GM19463 (cell line): ENCODE measurements at regions not wholly inside any gene's neighbourhood (a gene's known extent, or its start where the extent isn't known, plus 50 kb on each side); places are given as distances from the start of the nearest gene placed in this dataset.
"Not testable (repeated sequence)": the region's sequence is repeated elsewhere in the genome, so short reads cannot be mapped to it uniquely, and the experiment has no call there.

Source experiments
- ATAC-seq: cut with Tn5 transposase; IDR thresholded peaks from one replicate; pipeline ENCODE4 v1.9.1; 2021; ENCODE audit warnings: mild to moderate bottlenecking, moderate library complexity; ENCODE audit not compliant: unreplicated experiment

DNA sequence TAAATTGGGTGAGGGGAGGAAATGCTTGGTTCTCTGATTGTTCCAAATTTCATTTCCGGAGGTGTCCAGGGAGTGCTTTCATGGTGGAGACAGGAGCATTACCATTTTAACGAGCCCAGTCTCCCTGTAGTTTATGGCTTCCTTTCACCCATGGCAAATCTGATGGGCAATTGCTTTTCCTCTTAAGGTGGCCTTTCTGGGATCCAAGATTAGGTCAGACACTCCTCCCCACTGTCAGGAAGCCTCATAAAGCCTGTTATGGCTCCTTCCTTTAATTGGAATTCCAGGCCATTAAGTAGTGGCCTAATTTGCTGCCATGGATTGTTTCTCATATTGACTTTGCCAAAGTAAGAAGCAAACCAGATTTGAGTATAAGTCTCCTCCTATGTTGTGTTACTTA lies 157.8 kb downstream of the PDCD6IP start:
- ATAC-seq = no peak

DNA sequence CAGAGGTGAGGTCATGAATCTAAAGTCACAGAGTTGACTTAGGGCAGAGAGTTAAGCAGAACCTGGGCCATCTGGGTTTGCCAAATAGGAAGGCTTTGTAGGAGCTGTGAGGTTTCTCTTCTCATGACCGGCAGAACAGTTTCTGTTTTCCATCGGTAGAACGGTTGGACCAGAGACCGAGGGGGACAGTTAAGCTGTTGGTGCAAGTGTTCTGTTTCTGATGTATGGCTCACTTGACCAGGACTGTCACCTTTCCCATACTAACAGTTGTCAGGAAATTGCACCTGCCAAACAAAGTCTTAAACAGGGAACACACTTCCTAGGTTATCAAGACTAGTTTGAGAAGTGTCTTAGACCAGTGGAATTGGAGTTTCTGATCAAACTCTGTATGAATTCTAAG lies 158.3 kb downstream of the PDCD6IP start:
- no peak for ATAC-seq

DNA sequence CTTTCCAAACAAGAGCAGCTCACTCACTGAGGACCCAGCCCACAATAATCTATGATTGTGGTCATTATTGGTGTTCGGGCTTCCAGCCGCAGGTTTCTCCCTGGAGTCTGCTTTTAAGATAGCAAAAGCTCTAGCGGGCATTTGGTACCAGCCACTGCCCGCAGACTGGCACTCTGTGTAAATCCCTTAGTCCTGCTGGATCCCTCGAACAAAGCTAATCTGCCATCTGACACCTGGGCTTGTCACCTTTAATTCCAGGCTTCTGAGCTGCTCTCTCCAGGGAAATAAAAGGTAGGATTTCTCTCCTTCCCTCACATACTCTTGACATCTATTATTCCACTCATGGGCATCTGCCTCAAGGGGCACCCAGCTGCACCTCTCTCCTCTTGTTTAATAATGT lies 158.7 kb downstream of the PDCD6IP start:
- ATAC-seq = no peak

DNA sequence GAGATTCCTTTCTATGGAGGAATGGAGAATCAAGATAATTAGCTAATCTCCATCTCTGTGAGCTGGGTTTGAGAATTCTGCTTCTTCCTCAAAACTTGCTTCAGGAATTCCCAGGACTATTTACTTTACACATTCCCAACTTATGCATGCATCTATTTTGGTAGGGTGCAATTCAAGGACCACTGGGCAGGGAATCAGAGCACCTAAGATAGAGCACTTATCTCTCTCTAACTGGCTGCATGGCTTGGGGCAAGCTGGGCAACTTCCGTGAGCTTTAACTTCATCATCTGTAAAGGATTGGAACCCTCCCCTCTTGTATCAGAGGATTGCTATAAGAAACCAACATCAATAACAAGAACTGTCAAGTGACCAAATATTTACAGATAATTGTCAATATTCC lies 160.2 kb downstream of the PDCD6IP start:
- ATAC-seq = no peak

DNA sequence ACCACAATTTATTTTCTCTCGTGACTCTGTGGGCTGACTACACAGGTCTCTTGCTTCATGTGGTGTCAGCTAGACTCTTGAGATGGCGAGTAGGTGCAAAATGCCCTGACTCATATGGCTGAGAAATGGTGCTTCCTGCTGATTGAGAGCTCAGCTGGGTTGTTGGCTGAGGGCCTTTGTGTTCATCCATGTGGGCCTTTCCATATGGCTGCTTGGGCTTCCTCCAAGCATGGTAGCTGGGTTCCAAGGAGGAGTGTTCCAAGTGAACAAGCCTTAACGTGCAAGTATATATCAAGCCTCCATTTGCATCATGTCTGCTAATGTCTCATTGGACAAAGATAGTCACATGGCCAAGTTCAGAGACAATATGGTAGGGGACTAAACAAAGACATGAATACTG lies 164.0 kb downstream of the PDCD6IP start:
- ATAC-seq = no peak

DNA sequence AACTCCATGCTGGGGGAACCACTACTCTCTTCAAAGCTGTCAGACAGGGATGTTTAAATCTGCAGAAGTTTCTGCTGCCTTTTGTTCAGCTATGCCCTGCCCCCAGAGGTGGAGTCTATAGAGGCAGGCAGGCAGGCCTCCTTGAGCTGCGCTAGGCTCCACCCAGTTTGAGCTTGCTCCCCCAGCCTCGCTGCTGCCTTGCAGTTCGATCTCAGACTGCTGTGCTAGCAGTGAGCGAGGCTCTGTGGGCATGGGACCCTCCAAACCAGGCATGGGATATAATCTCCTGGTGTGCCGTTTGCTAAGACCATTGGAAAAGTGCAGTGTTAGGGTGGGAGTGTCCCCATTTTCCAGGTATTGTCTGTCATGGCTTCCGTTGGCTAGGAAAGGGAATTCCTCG lies 171.8 kb downstream of the PDCD6IP start:
- ATAC-seq = not testable (repeated sequence)

DNA sequence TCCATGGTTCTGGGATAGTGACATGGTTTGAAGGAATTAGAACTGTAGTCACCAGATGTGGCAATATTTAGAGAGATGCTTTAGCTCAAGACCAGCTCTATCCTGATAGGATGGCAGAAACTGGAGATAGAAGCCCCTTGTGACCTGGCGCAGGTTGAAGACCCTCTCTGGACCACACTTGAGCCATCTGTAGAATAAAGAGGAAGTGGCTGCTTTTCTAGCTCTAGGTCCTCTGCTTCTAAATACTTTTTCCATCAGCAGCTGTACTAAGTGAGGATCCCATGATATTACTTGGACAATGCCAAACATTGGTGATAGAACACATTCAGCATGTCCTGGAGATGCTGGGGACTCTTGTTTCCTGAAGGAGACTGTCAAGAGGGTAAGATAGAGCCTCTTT lies 172.6 kb downstream of the PDCD6IP start:
- no peak for ATAC-seq

DNA sequence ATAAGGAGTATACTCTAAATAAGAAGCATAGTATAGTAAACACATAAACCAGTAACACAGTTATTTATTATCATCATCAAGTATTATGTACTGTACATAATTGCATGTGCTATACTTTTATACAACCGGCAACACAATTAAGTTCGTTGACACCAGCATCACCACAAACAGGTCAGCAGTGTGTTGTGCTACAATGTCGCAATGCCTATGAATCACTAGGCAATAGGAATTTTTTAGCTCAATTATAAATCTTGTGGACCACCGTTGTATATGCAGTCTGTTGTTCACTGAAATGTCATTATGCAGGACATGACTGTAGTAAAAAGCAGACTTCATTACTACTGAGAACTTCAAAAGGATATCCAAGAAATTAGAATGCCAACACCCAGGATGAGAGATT lies 177.0 kb downstream of the PDCD6IP start:
- ATAC-seq = no peak

DNA sequence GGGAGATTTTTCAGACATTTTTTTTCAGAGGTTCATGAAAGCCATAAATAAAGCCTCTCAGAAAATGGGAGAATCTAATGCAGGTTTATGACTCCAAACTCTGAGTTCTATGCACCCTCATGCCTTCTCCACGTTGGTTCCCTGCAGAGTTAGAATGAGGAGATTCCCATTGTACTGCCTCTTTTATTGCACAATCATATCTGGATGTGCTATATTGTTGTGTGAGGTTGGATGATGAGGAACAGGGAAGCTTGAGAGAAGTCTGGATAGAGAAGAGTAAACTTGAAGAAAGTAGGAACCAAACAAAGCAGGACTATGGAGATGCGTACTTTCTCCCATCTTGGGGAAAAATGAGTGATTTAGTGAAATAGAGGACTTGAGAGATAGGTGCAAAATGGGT lies 178.8 kb downstream of the PDCD6IP start:
- ATAC-seq = no peak

DNA sequence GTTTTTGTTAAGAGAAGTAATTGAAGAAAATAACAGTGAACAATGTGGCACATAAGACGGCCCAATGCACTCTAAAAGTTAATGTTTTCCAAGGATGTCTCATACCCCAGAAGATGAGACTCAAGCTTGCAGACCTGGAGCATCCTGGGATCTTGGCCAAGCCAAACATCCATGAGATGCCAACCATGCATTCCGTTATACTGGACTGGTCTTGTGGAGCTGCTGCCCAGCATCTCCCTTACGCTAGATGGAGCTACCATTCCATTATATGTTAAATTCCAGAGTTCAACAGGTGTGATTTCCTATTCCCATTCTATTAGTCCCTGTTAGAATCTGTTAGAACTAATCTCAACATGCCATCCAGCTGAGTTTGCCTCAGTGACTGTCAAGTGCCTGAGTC lies 181.8 kb downstream of the PDCD6IP start:
- no peak for ATAC-seq

DNA sequence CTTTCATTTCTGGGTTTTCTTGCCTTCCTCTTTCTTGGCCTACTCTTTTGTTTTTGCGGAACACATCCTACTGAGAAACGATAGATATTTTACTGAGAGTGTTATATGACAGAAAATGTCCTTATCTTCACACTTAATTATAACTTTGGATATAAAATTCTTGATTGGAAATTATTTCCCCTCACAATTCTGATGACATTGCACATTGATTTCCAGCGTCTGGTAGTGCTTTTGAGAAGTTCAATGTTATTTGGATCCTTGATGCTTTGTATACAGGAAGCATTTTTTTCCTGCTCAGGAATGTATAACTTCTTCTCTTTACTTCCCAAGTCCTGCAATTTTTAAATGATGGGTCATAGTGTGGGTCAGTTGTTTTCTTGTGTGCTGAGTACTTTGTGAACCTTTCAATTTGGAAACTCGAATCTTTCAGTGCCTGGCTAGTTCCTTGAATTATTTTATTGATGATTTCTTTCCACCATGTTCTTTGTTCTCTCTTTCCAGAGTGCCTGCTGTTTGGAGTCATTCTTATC lies 183.9 kb downstream of the PDCD6IP start:
- ATAC-seq = no peak

DNA sequence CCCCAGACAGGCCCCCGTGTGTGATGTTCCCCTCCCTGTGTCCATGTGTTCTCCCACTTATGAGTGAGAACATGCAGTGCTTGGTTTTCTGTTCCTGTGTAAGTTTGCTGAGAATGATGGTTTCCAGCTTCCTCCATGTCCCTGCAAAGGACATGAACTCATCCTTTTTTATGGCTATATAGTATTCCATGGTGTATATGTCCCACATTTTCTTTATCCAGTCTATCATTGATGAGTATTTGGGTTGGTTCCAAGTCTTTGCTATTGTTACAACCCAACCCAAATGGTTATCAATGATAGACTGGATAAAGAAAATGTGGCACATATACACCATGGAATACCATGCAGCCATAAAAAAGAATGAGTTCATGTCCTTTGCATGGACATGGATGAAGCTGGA lies 184.5 kb downstream of the PDCD6IP start:
- ATAC-seq = not testable (repeated sequence)

DNA sequence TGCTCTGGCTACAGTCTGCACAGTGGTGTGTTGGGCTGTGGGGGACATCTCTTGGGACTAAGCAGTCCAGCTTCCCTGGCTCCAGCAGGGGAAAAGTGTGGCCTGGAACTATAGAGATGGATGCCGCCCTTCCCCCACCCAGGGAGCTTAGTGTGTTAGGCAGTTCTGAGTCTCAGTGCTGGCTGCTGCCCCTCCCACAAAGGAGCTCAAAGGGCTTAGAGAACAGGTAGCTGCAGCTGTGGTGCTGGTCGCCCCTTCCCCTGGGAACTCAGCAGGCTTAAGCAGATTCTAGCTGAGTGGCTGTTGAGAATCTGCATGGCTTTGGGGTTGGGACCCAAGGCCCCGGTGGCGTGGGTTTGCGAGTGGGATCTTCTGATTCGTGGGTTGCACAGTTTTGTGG lies 190.8 kb downstream of the PDCD6IP start:
- ATAC-seq = no peak

DNA sequence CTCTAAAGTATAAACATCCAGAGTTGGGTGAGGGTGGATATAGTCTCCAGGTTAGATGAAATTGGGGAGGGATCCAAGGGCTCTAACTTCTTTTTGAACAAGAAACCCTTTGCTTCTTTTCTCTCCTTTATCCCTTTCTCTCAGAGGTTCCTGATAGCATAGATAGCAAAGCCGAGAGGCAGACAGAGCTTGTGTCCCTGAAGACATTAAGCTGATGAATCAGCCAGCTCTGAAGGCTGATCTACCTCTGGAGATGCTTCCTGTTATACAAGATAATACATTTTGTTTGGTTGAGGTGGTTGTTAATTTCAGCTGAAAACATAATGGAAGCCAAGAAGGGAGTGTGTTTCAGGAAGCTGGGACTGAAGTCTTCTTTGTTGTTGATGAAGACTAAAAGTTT lies 193.2 kb downstream of the PDCD6IP start:
- ATAC-seq = no peak

DNA sequence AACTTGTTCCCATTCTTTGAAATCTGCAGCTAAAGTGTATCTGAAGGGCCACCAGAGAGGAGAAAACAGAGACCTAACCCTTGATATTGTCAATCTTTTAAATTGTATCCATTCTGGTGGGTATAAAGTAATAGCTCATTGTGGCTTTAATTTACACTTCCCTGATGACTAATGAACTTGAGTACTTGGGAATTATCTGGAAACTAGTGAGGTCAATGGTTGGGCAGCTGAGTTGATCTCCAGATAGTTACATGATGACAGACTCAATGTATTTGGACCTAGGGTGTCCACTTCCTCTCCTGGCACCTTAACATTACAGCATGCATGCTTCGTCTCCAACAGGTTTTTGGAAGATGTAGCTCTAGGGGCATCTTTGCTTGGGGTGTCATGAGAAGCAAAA lies 195.2 kb downstream of the PDCD6IP start:
- ATAC-seq = no peak

DNA sequence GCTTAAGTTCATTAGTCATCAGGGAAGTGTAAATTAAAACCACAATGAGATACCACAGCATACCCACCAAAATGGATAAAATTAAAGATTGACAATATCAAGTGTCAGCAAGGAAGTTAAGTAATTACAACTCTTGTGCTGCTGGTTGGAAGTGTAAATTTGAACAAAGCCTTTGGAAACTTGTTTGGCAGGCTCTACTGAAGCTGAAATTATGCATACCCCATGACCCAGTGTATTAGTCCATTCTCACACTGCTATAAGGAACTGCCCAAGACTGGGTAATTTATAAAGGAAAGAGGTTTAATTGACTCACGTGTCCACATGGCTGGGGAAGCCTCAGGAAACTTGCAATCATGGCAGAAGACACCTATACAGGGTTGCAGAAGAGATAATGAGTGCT lies 196.1 kb downstream of the PDCD6IP start:
- no peak for ATAC-seq

DNA sequence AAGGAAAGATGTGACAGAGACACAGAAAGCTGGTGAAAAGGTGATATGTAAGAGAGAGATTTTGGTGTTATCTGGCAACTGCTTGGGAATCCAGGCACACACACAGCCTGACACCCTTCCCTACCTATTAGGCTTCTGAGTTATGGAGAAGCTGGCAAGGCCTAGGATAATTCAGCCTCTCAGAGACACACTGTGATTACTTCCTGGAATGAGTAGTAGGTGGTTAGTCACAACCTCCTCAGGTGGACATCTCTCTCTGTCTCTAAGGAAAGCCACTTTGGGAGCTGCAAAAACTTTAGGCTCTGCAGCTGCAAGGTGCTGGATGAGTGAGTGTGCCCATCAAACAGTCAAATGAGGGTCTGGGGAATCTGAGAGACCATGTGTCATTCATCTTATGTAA lies 201.9 kb downstream of the PDCD6IP start:
- ATAC-seq = no peak

DNA sequence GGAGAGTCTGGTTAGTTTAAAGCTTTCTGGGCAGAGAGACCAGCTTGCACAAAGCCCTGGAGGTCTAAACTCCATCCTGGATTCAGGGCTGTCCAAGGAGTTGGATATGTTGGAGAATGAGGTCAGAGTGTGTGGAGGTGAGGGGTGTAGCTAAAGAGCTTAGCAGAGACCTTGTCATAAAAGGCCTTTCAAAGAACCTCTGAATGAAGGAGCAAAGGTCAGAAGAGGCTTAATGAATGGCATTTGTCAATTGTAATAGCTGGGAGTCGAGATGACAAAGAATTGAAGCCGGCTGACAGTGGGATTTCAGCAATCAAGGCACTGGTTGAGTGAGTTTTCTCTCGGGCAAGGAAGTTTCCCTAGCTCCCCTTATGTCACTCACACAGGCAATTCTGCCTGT lies 202.6 kb downstream of the PDCD6IP start:
- no peak for ATAC-seq

DNA sequence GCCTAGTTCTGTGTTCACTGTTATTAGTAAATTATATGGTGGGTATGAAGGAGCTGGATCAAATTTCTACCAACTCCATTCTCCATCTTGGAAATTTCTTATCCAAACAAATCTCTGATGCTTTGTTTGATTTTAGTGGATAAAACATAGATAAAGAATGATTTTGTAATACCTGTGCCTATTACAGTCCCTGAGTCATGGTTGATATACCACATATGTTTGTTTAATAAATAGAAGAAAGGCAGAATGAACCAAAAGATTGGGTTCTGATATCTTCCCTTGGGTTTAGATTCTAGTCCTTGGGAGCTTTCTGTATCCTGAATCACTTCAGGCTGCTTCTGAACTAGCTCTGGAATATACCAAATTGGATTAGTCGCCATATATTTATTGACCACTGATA lies 203.6 kb downstream of the PDCD6IP start:
- ATAC-seq = no peak

DNA sequence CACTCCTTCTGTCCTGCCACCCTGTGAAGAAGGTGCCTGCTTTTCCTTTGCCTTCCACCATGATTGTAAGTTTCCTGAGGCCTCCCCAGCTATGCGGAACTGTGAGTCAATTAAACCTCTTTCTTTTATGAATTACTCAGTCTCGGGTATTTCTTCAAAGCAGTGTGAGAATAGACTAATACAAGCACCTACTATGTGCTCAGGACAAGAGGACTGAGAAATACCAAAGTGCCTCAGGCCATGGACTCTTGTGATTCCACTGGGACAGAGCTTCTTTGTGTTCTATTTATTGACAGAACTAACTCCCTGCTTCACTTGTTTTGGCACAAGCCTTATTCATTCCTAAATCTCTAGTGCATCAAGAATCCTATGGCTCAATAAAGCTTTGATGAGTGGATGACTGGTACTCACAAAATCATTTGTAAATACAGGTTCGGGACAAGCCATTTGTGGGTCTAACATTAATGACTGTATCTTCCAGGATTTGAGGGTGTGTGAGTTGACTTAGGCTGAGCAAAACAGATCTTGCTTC lies 204.2 kb downstream of the PDCD6IP start:
- no peak for ATAC-seq

DNA sequence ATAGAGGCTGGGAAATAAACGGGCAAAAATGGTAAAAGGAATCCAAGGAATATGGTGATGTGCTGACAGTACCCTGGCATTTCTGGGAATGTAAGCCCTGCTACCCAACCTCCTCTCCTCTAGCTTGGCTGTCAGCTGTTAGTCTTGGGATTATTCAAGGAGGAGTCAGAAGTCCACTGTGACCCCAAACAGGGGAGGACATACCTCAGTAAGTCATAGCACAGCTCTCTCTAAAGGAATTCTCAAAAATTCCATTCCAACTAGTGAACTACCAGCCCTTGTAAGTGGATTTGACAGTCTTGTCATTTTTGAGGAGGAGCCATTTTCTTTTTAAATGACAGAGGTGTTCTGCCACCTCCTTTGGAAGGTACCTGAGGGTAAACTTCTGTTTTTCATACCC lies 207.5 kb downstream of the PDCD6IP start:
- no peak for ATAC-seq

DNA sequence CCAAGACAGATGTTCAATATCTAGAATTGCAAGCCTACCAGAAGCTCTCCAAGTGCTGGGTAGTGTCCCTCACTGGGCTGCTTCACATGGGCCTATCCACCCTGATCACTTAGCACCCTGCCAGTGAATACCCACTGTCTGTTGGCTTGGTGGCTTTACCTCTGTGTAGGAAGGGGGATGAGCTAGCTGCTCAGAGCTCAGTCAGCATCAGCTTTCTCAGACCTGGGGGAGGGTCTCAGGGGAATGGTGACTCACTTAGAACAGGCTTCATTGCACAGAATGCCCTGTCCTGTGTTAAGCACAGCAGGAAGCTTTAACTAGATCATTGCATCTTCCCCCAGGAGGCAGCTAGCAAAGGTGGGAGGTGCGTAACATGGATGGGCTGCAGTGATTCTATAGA lies 209.8 kb downstream of the PDCD6IP start:
- ATAC-seq = peak; percentile 36
